Upper lobe of right lung (tissue), 1 donor: ENCODE measurements at regions not wholly inside any gene's neighbourhood (a gene's known extent, or its start where the extent isn't known, plus 50 kb on each side); places are given as distances from the start of the nearest gene placed in this dataset.

Experiments used
- ATAC-seq: fragments of 200-7000 bp; cut with Tn5 transposase; one replicate; pipeline ENCODE4 v1.9.1; 2020; ENCODE audit warnings: mild to moderate bottlenecking, moderate library complexity
- DNase-seq: peaks from one replicate; pipeline ENCODE4 v3.0.0-alpha.2; 2020
- H3K27ac ChIP-seq: fragments of 200-600 bp; one replicate; pipeline ENCODE4 v1.8.0; 2022
- H3K27me3 ChIP-seq: fragments of 200-600 bp; one replicate; pipeline ENCODE4 v1.8.0; 2022; ENCODE audit warnings: mild to moderate bottlenecking
- H3K36me3 ChIP-seq: fragments of 200-600 bp; one replicate; pipeline ENCODE4 v1.8.0; 2022
- H3K4me1 ChIP-seq: fragments of 200-600 bp; one replicate; pipeline ENCODE4 v1.8.0; 2022
- H3K4me3 ChIP-seq: fragments of 200-600 bp; one replicate; pipeline ENCODE4 v1.8.0; 2022; ENCODE audit warnings: mild to moderate bottlenecking
- H3K9me3 ChIP-seq: fragments of 200-600 bp; one replicate; pipeline ENCODE4 v1.8.0; 2022
- CTCF ChIP-seq: fragments of 200-600 bp; IDR thresholded peaks from one replicate; pipeline ENCODE4 v1.8.0; 2022; ENCODE audit warnings: antibody characterized with exemption
- intact Hi-C: fragments of 100-400 bp; cut with DNase I; formaldehyde crosslinking; loops from one replicate; pipeline ENCODE4 v1.11.0; 2022
- donor health status: DM: no; HTN: yes; CAD: no; lungs with severe emphysema.

- intact Hi-C loops = no loop called here
- Histone ChIP-seq H3K27me3 (no peaks in the 10 kb centered on the region), H3K4me1 (no peaks in the 10 kb centered on the region), H3K9me3 (no peaks in the 10 kb centered on the region), H3K4me3 (no peak overlapping the region), H3K27ac (no peak overlapping the region), H3K36me3 (no peaks in the 10 kb centered on the region)
- no peak for TF ChIP-seq CTCF
- ATAC-seq = no peak
- no peak for DNase-seq
Observed at GRCh38 chr12:64992116-64992515, 129.0 kb downstream of the WIF1 start.

GRCh38 chr12:64992641-64993040, 128.5 kb downstream of the WIF1 start:
- no peak overlapping the region for H3K27ac ChIP-seq
- ATAC-seq (no peak), DNase-seq (no peak)
- no peaks in the 10 kb centered on the region for H3K9me3 ChIP-seq
- H3K27me3 ChIP-seq = no peaks in the 10 kb centered on the region
- intact Hi-C loops = no loop called here
- no peak for TF ChIP-seq CTCF
- no peaks in the 10 kb centered on the region for H3K4me1 ChIP-seq
- H3K36me3 ChIP-seq = no peaks in the 10 kb centered on the region
- H3K4me3 ChIP-seq = no peak overlapping the region

- no peaks in the 10 kb centered on the region for H3K36me3 ChIP-seq
- no peak overlapping the region for H3K27ac ChIP-seq
- ATAC-seq = no peak
- intact Hi-C loops = no loop called here
- no peaks in the 10 kb centered on the region for H3K9me3 ChIP-seq
- no peak for TF ChIP-seq CTCF
- DNase-seq = no peak
- H3K27me3 ChIP-seq = no peaks in the 10 kb centered on the region
- peaks cover 7% of the 10 kb centered on the region for H3K4me1 ChIP-seq
- no peak overlapping the region for H3K4me3 ChIP-seq
Observed at GRCh38 chr12:64993461-64993860, 127.6 kb downstream of the WIF1 start.

GRCh38 chr12:64995816-64996215, 125.3 kb downstream of the WIF1 start:
- H3K9me3 ChIP-seq = no peaks in the 10 kb centered on the region
- no peak overlapping the region for H3K27ac ChIP-seq
- H3K4me1 ChIP-seq = peaks cover 16% of the 10 kb centered on the region
- intact Hi-C loops = no loop called here
- DNase-seq (no peak), ATAC-seq (no peak)
- no peaks in the 10 kb centered on the region for H3K36me3 ChIP-seq
- H3K27me3 ChIP-seq = no peaks in the 10 kb centered on the region
- no peak for TF ChIP-seq CTCF
- H3K4me3 ChIP-seq = no peak overlapping the region

GRCh38 chr12:64997858-64998257, 123.2 kb downstream of the WIF1 start:
- TF ChIP-seq CTCF = no peak
- DNase-seq (no peak), ATAC-seq (peak; percentile 76)
- Histone ChIP-seq H3K4me3 (no peak overlapping the region), H3K27ac (no peak overlapping the region), H3K27me3 (no peaks in the 10 kb centered on the region), H3K36me3 (no peaks in the 10 kb centered on the region), H3K9me3 (no peaks in the 10 kb centered on the region), H3K4me1 (peaks cover 16% of the 10 kb centered on the region)
- intact Hi-C loops = no loop called here
